Neural cell (in vitro differentiated cells): ENCODE measurements at regions not wholly inside any gene's neighbourhood (a gene's known extent, or its start where the extent isn't known, plus 50 kb on each side); places are given as distances from the start of the nearest gene placed in this dataset.
A peak's percentile ranks its signal among the peaks of the same experiment; 100 is the strongest.

Experiments
- H2AFZ ChIP-seq: fragments of 200-600, 300-800 bp; sonication (generic), shearing (Covaris generic); 2 replicates; pipeline ENCODE4 v1.6.0; 2014; ENCODE audit warnings: low read depth, mild to moderate bottlenecking, antibody characterized with exemption, low read length, moderate library complexity
- H3F3A ChIP-seq: fragments of 200-600 bp; shearing (Covaris generic); 2 replicates; pipeline ENCODE4 v1.6.1; 2016; ENCODE audit warnings: mild to moderate bottlenecking, moderate library complexity, mixed read lengths, antibody characterized with exemption, low read length; ENCODE audit not compliant: insufficient read depth, poor library complexity, severe bottlenecking
- H3K27ac ChIP-seq: fragments of 200-600, 300-800 bp; sonication (generic), shearing (Covaris generic); 2 replicates; pipeline ENCODE4 v1.5.1; 2014; ENCODE audit warnings: mild to moderate bottlenecking, low read length, moderate library complexity
- H3K27me3 ChIP-seq: fragments of 300-800, 200-600 bp; sonication (generic), shearing (Covaris generic); 2 replicates; pipeline ENCODE4 v1.6.0; 2014; ENCODE audit warnings: mild to moderate bottlenecking, low read depth, low read length, moderate library complexity; ENCODE audit not compliant: insufficient read depth
- H3K36me3 ChIP-seq: fragments of 300-800, 200-600 bp; sonication (generic), shearing (Covaris generic); 2 replicates; pipeline ENCODE4 v1.5.1; 2014; ENCODE audit warnings: mild to moderate bottlenecking, antibody characterized with exemption, low read length, moderate library complexity; ENCODE audit not compliant: insufficient read depth
- H3K4me2 ChIP-seq: fragments of 300-800, 200-600 bp; sonication (generic), shearing (Covaris generic); 2 replicates; pipeline ENCODE4 v1.6.0; 2014; ENCODE audit warnings: mild to moderate bottlenecking, low read length
- H3K4me3 ChIP-seq: fragments of 300-800, 200-600 bp; sonication (generic), shearing (Covaris generic); 2 replicates; pipeline ENCODE4 v1.5.1; 2014; ENCODE audit warnings: mild to moderate bottlenecking, low read length, moderate library complexity
- H3K79me2 ChIP-seq: fragments of 200-600 bp; shearing (Covaris generic); replicated peaks from 2 replicates; pipeline ENCODE4 v1.6.0; 2014; ENCODE audit warnings: mild to moderate bottlenecking, low read length, moderate library complexity; ENCODE audit not compliant: insufficient read depth
- H3K9ac ChIP-seq: fragments of 300-800, 200-600 bp; sonication (generic), shearing (Covaris generic); 2 replicates; pipeline ENCODE4 v1.6.1; 2016; ENCODE audit warnings: mild to moderate bottlenecking, low read length, mixed read lengths
- H3K9me2 ChIP-seq: fragments of 200-600 bp; shearing (Covaris generic); 2 replicates; pipeline ENCODE4 v1.6.1; 2016; ENCODE audit warnings: mild to moderate bottlenecking, low read length, mixed read lengths; ENCODE audit not compliant: insufficient read depth
- H3K9me3 ChIP-seq: fragments of 200-600, 300-800 bp; sonication (generic), shearing (Covaris generic); 2 replicates; pipeline ENCODE4 v1.6.1; 2016; ENCODE audit warnings: mild to moderate bottlenecking, mixed run types, low read length, moderate library complexity, mixed read lengths
- H4K20me1 ChIP-seq: fragments of 200-600 bp; shearing (Covaris generic); 2 replicates; pipeline ENCODE4 v1.6.1; 2016; ENCODE audit warnings: mild to moderate bottlenecking, mixed run types; ENCODE audit not compliant: insufficient read depth
- CTCF ChIP-seq: fragments of 450-650 bp; IDR thresholded peaks from 2 replicates; pipeline ENCODE4 v1.5.1; 2014; ENCODE audit warnings: antibody characterized with exemption, mild to moderate bottlenecking, moderate library complexity; ENCODE audit not compliant: poor library complexity, severe bottlenecking
- EP300 ChIP-seq: fragments of 450-650 bp; conservative IDR thresholded peaks from 2 replicates; pipeline ENCODE4 v1.6.1; 2014; ENCODE audit warnings: antibody characterized with exemption, mild to moderate bottlenecking, moderate library complexity; ENCODE audit not compliant: poor library complexity, severe bottlenecking
- EZH2 ChIP-seq: fragments of 200-600, 300-800 bp; shearing (Covaris generic), sonication (generic); IDR thresholded peaks from 2 replicates; pipeline ENCODE4 v1.6.1; 2014; ENCODE audit warnings: antibody characterized with exemption, low read length, borderline replicate concordance, mild to moderate bottlenecking; ENCODE audit not compliant: insufficient read depth, poor library complexity, severe bottlenecking
- MXI1 ChIP-seq: fragments of 450-650 bp; conservative IDR thresholded peaks from 2 replicates; pipeline ENCODE4 v1.6.1; 2014; ENCODE audit warnings: antibody characterized with exemption, mild to moderate bottlenecking; ENCODE audit not compliant: poor library complexity, severe bottlenecking
- POLR2AphosphoS5 ChIP-seq: IDR thresholded peaks from 2 replicates; pipeline ENCODE4 v1.6.1; 2012
- RAD21 ChIP-seq: fragments of 450-650 bp; conservative IDR thresholded peaks from 2 replicates; pipeline ENCODE4 v1.6.1; 2014; ENCODE audit warnings: antibody characterized with exemption, mild to moderate bottlenecking, moderate library complexity
- REST ChIP-seq: IDR thresholded peaks from 2 replicates; pipeline ENCODE4 v1.6.1; 2012; ENCODE audit warnings: borderline replicate concordance
- SMC3 ChIP-seq: fragments of 450-650 bp; conservative IDR thresholded peaks from 2 replicates; pipeline ENCODE4 v1.6.1; 2014; ENCODE audit warnings: antibody characterized with exemption, mild to moderate bottlenecking, moderate library complexity; ENCODE audit not compliant: poor library complexity
- TAF1 ChIP-seq: IDR thresholded peaks from 2 replicates; pipeline ENCODE4 v1.6.1; 2012; ENCODE audit warnings: low read depth

- H3F3A ChIP-seq, result no peaks in the 10 kb centered on the region
- no peak overlapping the region for H3K4me3 ChIP-seq
- H3K79me2 ChIP-seq, result no peaks in the 10 kb centered on the region
- no peak overlapping the region for H3K27ac ChIP-seq
- TF ChIP-seq MXI1, result no peak
- TF ChIP-seq RAD21, result no peak
- TF ChIP-seq REST, result no peak
- TF ChIP-seq EZH2, result no peak
- no peak for TF ChIP-seq TAF1
- TF ChIP-seq SMC3, result no peak
- TF ChIP-seq EP300, result no peak
- H3K9me2 ChIP-seq, result no peaks in the 10 kb centered on the region
- no peak overlapping the region for H3K4me2 ChIP-seq
- H3K27me3 ChIP-seq, result no peaks in the 10 kb centered on the region
- H2AFZ ChIP-seq, result no peak overlapping the region
- no peaks in the 10 kb centered on the region for H3K9me3 ChIP-seq
- no peak overlapping the region for H3K9ac ChIP-seq
- H3K36me3 ChIP-seq, result no peaks in the 10 kb centered on the region
- no peaks in the 10 kb centered on the region for H4K20me1 ChIP-seq
Measured at GRCh38 chr2:176491172-176491904, 222.1 kb downstream of the MTX2 start.

DNA sequence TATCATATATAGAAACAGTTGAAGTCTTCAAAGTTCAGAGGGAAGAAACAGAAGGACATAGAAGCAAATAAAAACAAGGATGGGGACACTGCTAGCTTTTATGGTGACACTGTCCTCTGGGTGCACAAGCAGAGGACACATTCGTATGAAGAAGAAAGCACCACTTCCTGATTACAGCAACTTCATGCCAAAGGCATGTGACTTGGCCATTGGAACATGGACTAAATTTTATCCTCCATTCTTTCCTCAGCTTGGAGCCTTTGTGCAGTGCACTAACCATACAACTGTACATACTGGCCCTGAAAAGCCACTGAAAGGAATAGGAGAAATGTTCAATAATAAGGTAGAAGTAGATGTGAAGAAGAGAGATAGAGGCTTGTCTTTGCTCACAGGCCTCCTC is 223.3 kb downstream of the MTX2 start:
- Histone ChIP-seq H3K9me2 (no peaks in the 10 kb centered on the region), H3K36me3 (no peaks in the 10 kb centered on the region), H3K9me3 (no peaks in the 10 kb centered on the region), H3K4me3 (no peak overlapping the region), H3F3A (no peaks in the 10 kb centered on the region), H3K27me3 (no peaks in the 10 kb centered on the region), H3K27ac (peak overlapping the region; percentile 15), H4K20me1 (no peaks in the 10 kb centered on the region), H3K9ac (no peak overlapping the region), H3K79me2 (no peaks in the 10 kb centered on the region), H3K4me2 (no peak overlapping the region), H2AFZ (no peak overlapping the region)
- TF ChIP-seq CTCF, result no peak
- TF ChIP-seq TAF1, result no peak
- no peak for TF ChIP-seq EP300
- TF ChIP-seq REST, result no peak
- no peak for TF ChIP-seq SMC3
- no peak for TF ChIP-seq POLR2AphosphoS5
- no peak for TF ChIP-seq EZH2
- TF ChIP-seq MXI1, result no peak
- TF ChIP-seq RAD21, result no peak
